Epidermal melanocyte (primary cell): ENCODE measurements at regions not wholly inside any gene's neighbourhood (a gene's known extent, or its start where the extent isn't known, plus 50 kb on each side); places are given as distances from the start of the nearest gene placed in this dataset.

Source experiments
- DNase-seq: peaks from one replicate; pipeline ENCODE4 v3.0.0; 2011; ENCODE audit warnings: low spot score; ENCODE audit not compliant: insufficient read length

DNA sequence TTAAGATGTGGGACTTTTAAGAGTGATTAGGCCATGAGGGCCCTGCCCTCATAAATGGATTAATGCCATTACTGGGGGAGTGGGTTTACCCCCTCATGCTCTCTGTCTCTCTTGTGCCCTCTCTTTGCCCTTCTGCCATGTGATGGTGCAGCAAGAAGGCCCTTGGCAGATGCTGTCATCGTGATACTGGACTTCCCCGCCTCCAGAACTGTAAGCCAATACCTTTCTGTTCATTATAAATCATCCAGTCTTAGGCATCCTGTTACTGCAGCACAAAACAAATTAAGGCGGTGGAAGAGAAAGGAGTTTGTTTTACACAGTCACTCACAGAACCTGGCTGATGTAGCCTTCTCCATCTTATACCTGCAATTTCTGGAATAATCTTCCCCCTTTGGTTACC lies 360.3 kb upstream of the TBL1XR1 start:
- DNase-seq: no peak

GRCh38 chr3:177561365-177561764 lies 364.1 kb upstream of the TBL1XR1 start:
- no peak for DNase-seq

DNA sequence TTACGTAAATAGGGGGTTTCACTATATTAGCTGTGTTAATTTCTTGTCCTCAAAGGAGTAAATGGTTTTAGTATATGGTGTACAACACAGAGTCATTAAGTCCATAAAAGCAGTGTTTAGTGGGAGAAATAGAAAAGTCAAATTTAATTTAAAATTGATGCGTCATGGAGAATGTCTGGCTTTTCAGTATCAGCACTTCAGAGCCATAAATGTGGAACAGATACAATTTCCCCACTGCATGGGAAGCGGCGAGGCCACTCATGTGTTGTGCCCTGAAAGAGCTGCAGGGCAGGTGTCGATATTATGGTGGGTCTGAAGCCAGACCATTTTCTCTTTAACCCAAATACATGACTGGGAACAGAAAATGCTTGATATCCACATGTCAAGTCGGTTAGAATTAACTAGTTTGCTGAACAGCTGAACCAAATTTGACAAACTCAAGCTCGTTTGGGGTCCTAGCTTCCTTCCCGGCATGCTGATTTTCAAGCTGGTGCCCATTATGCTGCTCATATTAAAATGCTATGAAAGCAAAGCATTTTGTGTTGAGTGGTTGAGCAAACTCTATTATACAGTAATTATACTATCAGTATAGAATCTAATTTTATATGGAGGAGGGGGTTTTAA lies 364.6 kb upstream of the TBL1XR1 start:
- no peak for DNase-seq

DNA sequence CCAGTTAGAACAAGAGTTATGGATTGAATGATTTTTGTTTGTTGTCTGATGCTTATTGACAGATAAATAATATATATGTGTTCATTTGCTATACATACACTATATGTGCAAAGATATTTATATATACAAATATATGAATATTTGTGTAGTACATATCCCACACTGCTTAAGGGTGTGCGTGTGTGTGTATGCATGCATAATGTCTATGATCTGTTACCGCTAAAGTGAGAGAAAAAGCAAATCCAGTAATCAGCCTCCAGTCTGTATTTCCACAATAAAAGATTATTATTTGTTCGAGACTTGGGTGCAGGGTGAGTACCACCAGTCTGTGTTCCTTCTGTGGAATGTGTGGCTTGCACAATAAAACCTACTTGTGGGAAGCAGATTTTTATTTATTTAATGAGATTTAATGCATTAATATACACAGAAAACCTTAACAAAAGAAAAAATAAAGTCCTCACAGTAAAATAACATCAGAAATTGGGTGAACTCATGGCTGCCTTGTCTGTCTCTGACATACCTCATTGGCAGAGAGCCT lies 366.0 kb upstream of the TBL1XR1 start:
- no peak for DNase-seq

DNA sequence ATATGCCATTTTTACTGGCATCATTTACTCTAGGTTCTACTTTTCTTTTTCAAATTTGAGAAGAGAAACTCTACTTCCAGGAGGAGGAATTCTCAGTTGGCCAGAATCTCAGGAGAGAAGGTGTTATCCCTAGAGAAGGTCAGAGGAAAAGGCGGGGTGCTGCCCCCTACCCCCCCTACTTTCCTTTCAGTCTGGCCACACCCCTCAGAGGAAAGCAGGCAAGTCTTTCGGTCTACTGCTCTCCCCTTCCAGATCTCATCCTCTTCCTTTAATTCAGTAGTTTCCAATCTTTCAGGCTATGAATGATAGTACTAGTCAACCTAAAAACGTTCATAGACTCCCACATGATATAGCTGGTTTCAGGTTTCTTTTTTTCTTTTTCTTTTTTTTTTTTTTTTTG lies 366.5 kb upstream of the TBL1XR1 start:
- no peak for DNase-seq

GRCh38 chr3:177565981-177566380 lies 368.7 kb upstream of the TBL1XR1 start:
- no peak for DNase-seq

GRCh38 chr3:177567833-177568232 lies 370.6 kb upstream of the TBL1XR1 start:
- DNase-seq: no peak

GRCh38 chr3:177569193-177569592 lies 371.9 kb upstream of the TBL1XR1 start:
- DNase-seq: no peak

- no peak for DNase-seq
Observed at GRCh38 chr3:177569875-177570657, 372.8 kb upstream of the TBL1XR1 start.

DNA sequence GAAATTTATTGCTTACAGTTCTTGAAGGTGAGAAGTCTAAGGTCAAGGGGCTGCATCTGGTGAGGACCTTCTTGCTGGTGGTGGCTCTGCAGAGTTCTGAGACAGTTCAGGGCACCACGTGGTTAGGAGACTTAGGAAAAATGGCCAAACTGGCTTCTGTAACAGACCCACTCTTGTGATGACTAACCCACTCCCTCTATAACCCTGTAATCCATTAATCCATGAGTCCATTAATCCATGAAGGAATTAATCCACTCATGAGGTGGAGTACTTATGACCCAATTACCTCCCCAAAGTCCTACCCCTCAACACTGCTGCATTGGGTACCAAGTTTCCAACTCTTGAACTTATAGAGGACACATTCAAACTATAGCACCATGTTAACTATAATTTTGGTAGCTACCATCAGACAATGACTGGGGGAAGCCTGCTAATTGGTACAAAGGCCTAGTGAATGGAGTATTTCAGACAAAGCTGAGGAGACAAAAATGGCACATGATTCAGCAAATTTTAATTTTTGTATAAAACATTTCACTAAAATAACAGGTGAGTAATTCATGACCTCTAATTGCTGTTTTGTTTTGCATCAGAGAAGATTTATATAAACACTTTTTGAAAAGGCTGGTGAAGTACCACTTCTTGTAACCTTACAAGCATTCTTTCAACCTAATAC lies 374.1 kb upstream of the TBL1XR1 start:
- DNase-seq: no peak

DNA sequence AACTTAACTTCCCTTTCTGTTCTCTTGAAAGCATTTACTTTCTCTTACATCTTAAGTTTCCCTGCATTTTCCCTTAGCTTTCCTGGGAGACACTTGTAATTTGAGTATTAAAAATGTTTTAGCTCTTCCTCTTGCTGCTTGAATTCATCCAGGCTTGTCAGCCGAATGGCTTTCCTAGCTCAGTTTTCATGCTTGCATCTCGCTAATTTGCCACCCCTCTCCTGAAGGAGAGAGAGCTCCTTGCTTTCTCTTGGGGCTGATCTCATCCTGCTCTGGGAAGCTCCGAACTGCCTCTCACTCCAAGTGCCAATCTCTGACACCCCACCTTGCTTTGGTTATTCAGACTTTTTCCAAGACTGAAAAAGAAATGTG lies 374.6 kb upstream of the TBL1XR1 start:
- DNase-seq: no peak

GRCh38 chr3:177574222-177574856 lies 377.1 kb upstream of the TBL1XR1 start:
- no peak for DNase-seq

DNA sequence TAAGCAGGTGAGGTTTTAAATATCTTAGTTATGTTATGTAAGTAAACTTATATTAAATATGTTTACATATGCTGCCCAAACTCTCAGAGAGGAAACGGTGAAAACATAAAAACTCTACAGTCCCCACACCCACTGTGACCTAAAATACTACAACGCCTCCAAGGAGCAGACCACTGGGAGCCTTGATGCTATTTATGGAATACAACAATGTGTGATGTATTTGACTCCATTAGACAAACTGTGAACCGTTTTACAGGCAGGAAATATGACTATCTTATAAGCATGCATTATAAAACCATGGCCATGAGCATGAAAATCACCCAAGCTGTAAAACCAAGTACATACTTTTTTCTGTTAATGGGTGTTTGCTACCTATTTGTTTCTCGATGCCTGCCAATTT lies 379.5 kb upstream of the TBL1XR1 start:
- DNase-seq: no peak

DNA sequence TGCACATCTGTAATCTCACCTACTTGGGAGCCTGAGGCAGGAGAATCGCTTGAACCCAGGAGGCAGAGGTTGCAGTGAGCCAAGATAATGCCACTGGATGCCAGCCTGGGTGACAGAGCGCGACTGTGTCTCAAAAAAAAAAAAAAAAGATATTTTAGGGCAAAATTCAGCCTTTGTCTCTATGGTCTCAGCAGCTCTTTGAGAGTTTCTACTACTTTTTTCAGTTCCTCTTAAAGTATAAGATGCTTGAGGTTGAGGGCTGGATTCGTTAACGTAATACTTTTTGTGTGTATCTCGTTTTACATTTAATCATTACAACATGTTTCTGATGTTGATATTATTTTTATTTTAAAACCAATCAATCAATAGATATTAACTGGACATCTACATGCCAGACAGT lies 381.2 kb upstream of the TBL1XR1 start:
- no peak for DNase-seq

DNA sequence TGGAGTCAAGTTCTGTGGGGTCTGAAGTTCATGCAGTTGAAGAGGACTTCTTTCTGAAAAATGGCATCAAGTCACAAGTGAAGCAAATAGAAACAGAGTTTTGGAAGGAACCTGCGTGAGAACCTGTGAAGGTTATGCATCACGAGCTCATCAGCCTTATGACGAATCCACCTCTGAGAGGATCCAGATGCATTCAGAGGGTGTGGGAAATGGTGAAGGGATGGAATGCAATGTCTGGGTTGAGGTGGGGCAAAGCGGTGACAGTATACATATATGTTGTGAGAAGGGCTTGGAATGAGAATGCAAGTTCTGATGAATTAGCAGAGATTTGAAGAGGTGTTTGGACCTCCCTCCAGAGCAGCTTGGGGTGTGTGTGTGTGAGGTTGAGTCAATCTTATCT lies 382.1 kb upstream of the TBL1XR1 start:
- DNase-seq: no peak

DNA sequence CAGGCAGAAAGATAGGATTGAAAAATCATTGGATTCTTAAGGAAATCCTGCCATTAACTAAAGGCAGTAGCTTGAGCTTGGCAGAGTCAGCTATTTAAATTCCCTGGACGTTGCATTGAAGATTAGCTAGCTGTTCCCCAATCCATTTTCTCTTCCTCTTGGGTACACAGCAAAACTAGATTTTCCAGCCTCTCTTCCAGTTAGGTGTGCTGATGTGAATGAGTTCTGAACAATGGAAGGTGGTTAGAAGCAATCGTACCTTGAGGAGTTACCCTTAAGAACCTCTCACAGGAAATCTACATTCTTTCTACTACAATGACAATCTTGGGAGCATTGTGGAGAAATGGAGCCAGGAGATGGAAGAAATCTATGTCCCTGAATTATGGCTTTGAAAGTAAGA lies 383.2 kb upstream of the TBL1XR1 start:
- no peak for DNase-seq

GRCh38 chr3:177585271-177585670 lies 388.0 kb upstream of the TBL1XR1 start:
- no peak for DNase-seq

- no peak for DNase-seq
Observed at GRCh38 chr3:177589041-177589650, 391.9 kb upstream of the TBL1XR1 start.

GRCh38 chr3:177589911-177590381 lies 392.7 kb upstream of the TBL1XR1 start:
- peak; percentile 27 for DNase-seq

- DNase-seq: no peak
Observed at GRCh38 chr3:177590826-177591225, 393.5 kb upstream of the TBL1XR1 start.

DNA sequence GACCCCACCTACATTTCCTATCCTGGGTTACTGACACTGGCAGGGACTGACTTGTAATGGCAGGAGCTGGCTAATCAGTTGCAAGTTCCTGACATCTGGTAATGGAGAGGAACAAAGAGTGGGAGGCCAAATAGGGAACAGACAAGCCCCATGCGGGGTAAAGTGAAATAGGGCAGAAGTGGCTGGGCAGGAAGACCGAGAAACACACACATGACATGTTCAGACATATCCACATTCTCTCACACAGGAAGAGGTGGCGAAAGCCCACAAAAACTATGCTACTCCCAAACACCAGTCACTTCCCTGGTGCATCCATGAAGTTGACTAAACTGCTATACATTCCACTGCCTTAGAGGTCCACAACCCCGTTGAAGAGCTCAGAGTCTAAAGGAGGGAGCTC lies 394.1 kb upstream of the TBL1XR1 start:
- DNase-seq: no peak
